Sigmoid colon (tissue), 6 donors: ENCODE measurements at regions not wholly inside any gene's neighbourhood (a gene's known extent, or its start where the extent isn't known, plus 50 kb on each side); places are given as distances from the start of the nearest gene placed in this dataset.
"Not testable (repeated sequence)": the region's sequence is repeated elsewhere in the genome, so short reads cannot be mapped to it uniquely, and the experiment has no call there.

ENCODE experiments used
- DNase-seq: peaks from one replicate; pipeline ENCODE4 v3.0.0-alpha.2; 2019
- H3K27ac ChIP-seq, 4 donors: fragments of 200-600 bp; sonication (generic); one replicate each; pipeline ENCODE4 v1.5.1; 2016 to 2019; ENCODE audit warnings: mild to moderate bottlenecking in 1 of 4
- H3K27me3 ChIP-seq, 3 donors: fragments of 200-600 bp; sonication (generic); one replicate each; pipeline ENCODE4 v1.5.1; 2019; ENCODE audit warnings: mild to moderate bottlenecking in 1 of 3
- H3K36me3 ChIP-seq, 4 donors: fragments of 200-600 bp; sonication (generic); one replicate each; pipeline ENCODE4 v1.5.1; 2016 to 2019
- H3K4me1 ChIP-seq, 4 donors: fragments of 200-600 bp; sonication (generic); one replicate each; pipeline ENCODE4 v1.5.1; 2017 to 2019
- H3K4me3 ChIP-seq, 4 donors: fragments of 200-600 bp; sonication (generic); one replicate each; pipeline ENCODE4 v1.5.1; 2017 to 2019; ENCODE audit warnings: mild to moderate bottlenecking in 2 of 4, moderate library complexity in 1 of 4
- H3K9me3 ChIP-seq, 4 donors: fragments of 200-600 bp in 3 of 4; sonication (generic) in 3 of 4; one replicate each; pipeline versions ENCODE4 v1.5.1 to v1.6.1; 2013 to 2019
- EP300 ChIP-seq, 4 donors: sonication (generic); formaldehyde crosslinking; IDR thresholded peaks; one replicate each; pipeline ENCODE4 v1.6.1; 2017; ENCODE audit warnings: antibody characterized with exemption in 4 of 4
- POLR2A ChIP-seq, 2 donors: fragments of 450-650 bp; IDR thresholded peaks; one replicate each; pipeline ENCODE4 v1.6.1; 2016; ENCODE audit warnings: antibody characterized with exemption in 2 of 2, mild to moderate bottlenecking in 2 of 2, moderate library complexity in 2 of 2
- POLR2AphosphoS5 ChIP-seq, 4 donors: sonication (generic); formaldehyde crosslinking; IDR thresholded peaks; one replicate each; pipeline ENCODE4 v1.6.1; 2017; ENCODE audit warnings: antibody characterized with exemption in 4 of 4
- WGBS, 2 donors: extraction: QIAGEN DNeasy Blood & Tissue Kit; methylation state at CpG; one replicate each; pipeline ENCODE4 v1.1.7; 2013; 5-methylcytosine and 5-hydroxymethylcytosine counted together
- intact Hi-C: fragments of 100-400 bp; cut with DNase I; formaldehyde crosslinking; loops from one replicate; pipeline ENCODE4 v1.15.1; 2023
- TF ChIP-seq, protein P1 (sequence below), 4 experiments: fragments of 450-650 bp in 3 of 4; fragments of 200-600 bp in 1 of 4; IDR thresholded peaks; one replicate each; pipeline ENCODE4 v1.5.1; 2016 to 2019; ENCODE audit warnings: antibody characterized with exemption in 4 of 4, mild to moderate bottlenecking in 3 of 4, moderate library complexity in 2 of 4
- donor health status: healthy with polysubstance abuse.
- donor health status: healthy.

DNA sequence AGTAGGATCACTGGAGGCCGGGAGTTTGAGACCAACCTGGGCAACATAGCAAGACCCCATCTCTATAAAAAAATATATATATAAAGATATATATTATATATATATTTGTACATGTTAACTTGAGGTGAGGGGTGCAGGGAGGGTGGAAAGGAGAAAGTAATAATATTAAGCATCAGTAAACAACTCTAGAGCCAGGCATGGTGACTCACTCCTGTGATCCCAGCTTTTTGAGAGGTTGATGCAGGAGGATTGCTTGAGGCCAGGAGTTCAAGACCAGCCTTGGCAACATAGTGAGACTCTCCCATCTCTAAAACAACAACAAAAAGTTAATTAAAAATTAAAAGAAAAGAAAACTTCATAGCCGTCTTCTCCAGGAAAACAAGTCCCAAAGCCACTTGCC, 61.7 kb upstream of the SMURF2 start:
- TF ChIP-seq EP300 (IDR thresholded peaks at IDR 0.05) (no peak), POLR2A (IDR thresholded peaks at IDR 0.05) (no peak), POLR2AphosphoS5 (IDR thresholded peaks at IDR 0.05) (no peak)
- TF ChIP-seq, protein P1, sequence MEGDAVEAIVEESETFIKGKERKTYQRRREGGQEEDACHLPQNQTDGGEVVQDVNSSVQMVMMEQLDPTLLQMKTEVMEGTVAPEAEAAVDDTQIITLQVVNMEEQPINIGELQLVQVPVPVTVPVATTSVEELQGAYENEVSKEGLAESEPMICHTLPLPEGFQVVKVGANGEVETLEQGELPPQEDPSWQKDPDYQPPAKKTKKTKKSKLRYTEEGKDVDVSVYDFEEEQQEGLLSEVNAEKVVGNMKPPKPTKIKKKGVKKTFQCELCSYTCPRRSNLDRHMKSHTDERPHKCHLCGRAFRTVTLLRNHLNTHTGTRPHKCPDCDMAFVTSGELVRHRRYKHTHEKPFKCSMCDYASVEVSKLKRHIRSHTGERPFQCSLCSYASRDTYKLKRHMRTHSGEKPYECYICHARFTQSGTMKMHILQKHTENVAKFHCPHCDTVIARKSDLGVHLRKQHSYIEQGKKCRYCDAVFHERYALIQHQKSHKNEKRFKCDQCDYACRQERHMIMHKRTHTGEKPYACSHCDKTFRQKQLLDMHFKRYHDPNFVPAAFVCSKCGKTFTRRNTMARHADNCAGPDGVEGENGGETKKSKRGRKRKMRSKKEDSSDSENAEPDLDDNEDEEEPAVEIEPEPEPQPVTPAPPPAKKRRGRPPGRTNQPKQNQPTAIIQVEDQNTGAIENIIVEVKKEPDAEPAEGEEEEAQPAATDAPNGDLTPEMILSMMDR (IDR thresholded peaks at IDR 0.05) = no peak
- no peaks in the 10 kb centered on the region for H3K36me3 ChIP-seq
- DNase-seq = peak; percentile 24
- no peaks in the 10 kb centered on the region for H3K27me3 ChIP-seq
- H3K27ac ChIP-seq = peak overlapping the region in 3 of 4 donors; percentile 45 to 65 (median 52)
- WGBS, 2 donors = 82 to 90% methylated on average over 2 of the region's 2 CpGs
- H3K4me1 ChIP-seq = peaks cover 0 to 6% (median 0%) of the 10 kb centered on the region in 4 donors
- intact Hi-C loops = no loop called here
- H3K4me3 ChIP-seq = no peak overlapping the region
- H3K9me3 ChIP-seq = no peaks in the 10 kb centered on the region

DNA sequence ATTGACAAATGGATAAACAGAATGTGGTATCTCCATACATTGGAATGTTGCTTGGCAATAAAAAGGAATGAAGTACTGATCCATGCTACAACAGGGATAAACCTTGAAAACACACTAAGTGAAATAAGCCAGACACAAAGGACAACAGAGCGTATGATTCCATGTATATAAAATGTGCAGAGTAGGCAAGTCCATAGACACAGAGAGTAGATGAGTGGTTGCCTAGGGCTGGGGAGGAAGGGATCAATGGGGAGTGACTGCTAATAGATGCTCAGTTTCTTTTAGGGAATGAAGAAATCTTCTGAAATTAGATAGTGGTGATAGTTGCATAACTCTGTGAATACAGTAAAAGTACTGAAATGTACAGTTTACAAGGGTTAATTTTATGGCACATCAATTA, 59.4 kb upstream of the SMURF2 start:
- H3K9me3 ChIP-seq, H3K27ac ChIP-seq, H3K4me1 ChIP-seq, DNase-seq, H3K4me3 ChIP-seq, intact Hi-C loops, H3K36me3 ChIP-seq, H3K27me3 ChIP-seq: not testable (repeated sequence)
- 86 to 87% methylated on average over 1 of the region's 1 CpG for WGBS, 2 donors

DNA sequence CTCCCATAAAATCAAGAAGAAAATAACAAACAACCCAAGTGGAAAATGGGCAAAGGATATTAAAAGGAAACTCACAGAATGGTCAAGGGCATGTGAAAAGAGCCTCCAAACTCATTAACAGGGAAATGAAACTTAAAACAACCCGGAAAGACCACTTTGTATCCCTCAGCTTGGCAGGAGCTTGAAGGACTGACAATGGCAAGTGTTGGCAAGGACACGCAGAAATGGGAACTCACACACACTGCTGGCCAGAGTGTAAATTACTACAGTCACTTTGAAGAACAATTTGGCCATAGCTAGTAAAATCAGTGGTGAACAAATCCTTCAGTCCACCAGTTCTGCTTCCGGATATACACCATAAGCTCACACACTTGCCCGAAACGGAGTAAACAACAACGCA, 58.1 kb upstream of the SMURF2 start:
- intact Hi-C loops, H3K27me3 ChIP-seq, H3K9me3 ChIP-seq, H3K4me3 ChIP-seq, H3K36me3 ChIP-seq, DNase-seq, H3K4me1 ChIP-seq: not testable (repeated sequence)
- 77 to 78% methylated on average over 6 of the region's 6 CpGs for WGBS, 2 donors
- H3K27ac ChIP-seq = peak overlapping the region in 1 of 4 donors; percentile 6

DNA sequence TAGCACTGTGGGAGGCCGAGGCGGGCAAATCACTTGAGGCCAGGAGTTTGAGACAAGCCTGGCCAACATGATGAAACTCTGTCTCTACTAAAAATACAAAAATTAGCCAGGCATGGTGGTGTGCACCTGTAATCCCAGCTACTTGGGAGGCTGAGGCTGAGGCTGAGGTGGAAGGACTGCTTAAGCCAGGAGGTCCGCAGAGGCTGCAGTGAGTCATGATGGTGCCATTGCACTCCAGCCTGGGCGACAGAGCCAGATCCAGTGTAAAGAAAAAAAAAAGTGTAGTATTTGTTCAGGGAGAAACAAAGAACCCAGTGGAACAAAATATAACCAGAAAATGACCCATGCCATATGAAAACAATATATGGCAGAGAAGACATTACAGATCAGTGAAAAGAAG, 57.4 kb upstream of the SMURF2 start:
- intact Hi-C loops, H3K27ac ChIP-seq, H3K9me3 ChIP-seq, H3K36me3 ChIP-seq, DNase-seq, H3K4me3 ChIP-seq, H3K27me3 ChIP-seq, H3K4me1 ChIP-seq: not testable (repeated sequence)
- WGBS, 2 donors = 95% methylated on average over 4 of the region's 4 CpGs

DNA sequence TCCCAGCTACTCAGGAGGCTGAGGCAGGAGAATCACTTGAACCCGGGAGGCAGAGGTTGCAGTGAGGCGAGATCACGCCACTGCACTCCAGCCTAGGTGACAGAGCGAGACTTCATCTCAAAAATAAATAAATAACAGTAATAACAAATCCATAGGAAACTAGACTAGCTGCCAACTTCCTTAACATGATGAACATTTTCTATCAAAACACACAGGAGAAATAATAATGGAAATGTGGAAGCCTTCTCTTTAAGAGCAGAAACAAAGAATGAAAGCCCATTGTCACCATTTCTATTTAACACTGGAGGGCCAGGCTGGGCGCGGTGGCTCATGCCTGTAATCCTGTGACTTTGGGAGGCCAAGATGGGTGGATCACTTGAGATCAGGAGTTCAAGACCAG, 56.7 kb upstream of the SMURF2 start:
- H3K36me3 ChIP-seq, H3K4me1 ChIP-seq, DNase-seq, H3K27me3 ChIP-seq, intact Hi-C loops, H3K27ac ChIP-seq, H3K9me3 ChIP-seq, H3K4me3 ChIP-seq: not testable (repeated sequence)
- 96% methylated on average over 6 of the region's 6 CpGs for WGBS, 2 donors

DNA sequence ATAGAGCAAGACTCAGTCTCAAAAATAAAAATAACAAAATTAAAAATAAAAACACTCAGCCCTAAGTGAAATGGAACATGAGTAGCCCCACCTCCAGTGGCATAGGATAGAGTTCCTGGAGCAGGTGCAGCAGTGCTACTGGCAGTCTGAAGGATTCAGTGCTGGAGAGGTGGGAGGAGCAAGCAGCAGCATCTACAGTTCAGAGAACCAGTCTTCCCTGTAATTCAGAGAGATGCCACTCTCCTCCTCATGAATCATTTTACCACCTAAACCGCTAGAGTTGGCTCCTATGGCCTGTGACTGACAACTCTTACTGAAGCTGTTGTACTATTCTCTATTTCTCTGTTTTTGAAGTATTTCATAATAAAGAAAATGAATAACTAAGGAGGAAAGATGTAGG, 56.0 kb upstream of the SMURF2 start:
- no peaks in the 10 kb centered on the region for H3K27me3 ChIP-seq
- TF ChIP-seq POLR2A (IDR thresholded peaks at IDR 0.05) = no peak
- TF ChIP-seq, protein P1 (IDR thresholded peaks at IDR 0.05) = no peak
- no peak for TF ChIP-seq POLR2AphosphoS5 (IDR thresholded peaks at IDR 0.05)
- TF ChIP-seq EP300 (IDR thresholded peaks at IDR 0.05) = no peak
- no peak for DNase-seq
- no peaks in the 10 kb centered on the region for H3K4me1 ChIP-seq
- no peaks in the 10 kb centered on the region for H3K36me3 ChIP-seq
- H3K4me3 ChIP-seq = no peak overlapping the region
- H3K9me3 ChIP-seq = no peaks in the 10 kb centered on the region
- intact Hi-C loops = no loop called here
- WGBS, 2 donors = 37 to 68% methylated on average over 1 of the region's 1 CpG
- no peak overlapping the region for H3K27ac ChIP-seq

DNA sequence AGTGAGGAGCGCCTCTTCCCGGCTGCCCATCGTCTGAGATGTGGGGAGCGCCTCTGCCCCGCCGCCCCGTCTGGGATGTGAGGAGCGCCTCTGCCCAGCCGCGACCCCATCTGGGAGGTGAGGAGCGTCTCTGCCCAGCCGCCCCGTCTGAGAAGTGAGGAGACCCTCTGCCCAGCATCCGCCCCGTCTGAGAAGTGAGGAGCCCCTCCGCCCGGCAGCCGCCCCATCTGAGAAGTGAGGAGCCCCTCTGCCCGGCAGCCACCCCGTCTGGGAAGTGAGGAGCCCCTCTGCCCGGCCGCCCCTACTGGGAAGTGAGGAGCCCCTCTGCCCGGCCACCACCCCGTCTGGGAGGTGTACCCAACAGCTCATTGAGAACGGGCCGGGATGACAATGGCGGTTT, 54.4 kb upstream of the SMURF2 start:
- H3K9me3 ChIP-seq, H3K4me3 ChIP-seq, DNase-seq, H3K4me1 ChIP-seq, H3K27ac ChIP-seq, H3K27me3 ChIP-seq, H3K36me3 ChIP-seq, intact Hi-C loops: not testable (repeated sequence)
- 97 to 98% methylated on average over 24 of the region's 27 CpGs for WGBS, 2 donors

DNA sequence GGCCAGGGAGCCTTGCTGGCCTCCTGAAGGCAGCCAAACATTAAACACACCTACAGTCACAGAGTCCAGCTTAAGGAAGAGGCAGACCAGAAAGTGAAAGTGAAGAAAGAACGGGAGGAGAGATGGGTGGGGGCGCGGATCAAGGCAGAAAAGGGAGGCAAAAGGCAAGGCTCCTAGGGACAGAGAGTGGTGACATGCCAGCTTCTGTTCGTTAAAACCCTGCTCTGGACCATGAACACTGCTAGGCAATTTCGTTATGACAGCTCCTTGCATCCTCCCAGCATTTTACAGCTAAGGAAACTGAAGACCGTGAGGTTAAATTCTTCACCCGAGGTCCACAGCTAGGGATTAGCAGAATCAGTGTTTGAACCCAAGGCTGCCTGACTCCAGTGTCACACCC, 51.7 kb upstream of the SMURF2 start:
- H3K27me3 ChIP-seq, DNase-seq, intact Hi-C loops, H3K9me3 ChIP-seq, H3K4me1 ChIP-seq, H3K36me3 ChIP-seq: not testable (repeated sequence)
- Histone ChIP-seq H3K4me3 (peak overlapping the region in 3 of 4 donors; percentile 25 to 43 (median 36)), H3K27ac (peak overlapping the region in 1 of 4 donors; percentile 29)
- WGBS, 2 donors = 2 to 20% methylated on average over 7 of the region's 7 CpGs

DNA sequence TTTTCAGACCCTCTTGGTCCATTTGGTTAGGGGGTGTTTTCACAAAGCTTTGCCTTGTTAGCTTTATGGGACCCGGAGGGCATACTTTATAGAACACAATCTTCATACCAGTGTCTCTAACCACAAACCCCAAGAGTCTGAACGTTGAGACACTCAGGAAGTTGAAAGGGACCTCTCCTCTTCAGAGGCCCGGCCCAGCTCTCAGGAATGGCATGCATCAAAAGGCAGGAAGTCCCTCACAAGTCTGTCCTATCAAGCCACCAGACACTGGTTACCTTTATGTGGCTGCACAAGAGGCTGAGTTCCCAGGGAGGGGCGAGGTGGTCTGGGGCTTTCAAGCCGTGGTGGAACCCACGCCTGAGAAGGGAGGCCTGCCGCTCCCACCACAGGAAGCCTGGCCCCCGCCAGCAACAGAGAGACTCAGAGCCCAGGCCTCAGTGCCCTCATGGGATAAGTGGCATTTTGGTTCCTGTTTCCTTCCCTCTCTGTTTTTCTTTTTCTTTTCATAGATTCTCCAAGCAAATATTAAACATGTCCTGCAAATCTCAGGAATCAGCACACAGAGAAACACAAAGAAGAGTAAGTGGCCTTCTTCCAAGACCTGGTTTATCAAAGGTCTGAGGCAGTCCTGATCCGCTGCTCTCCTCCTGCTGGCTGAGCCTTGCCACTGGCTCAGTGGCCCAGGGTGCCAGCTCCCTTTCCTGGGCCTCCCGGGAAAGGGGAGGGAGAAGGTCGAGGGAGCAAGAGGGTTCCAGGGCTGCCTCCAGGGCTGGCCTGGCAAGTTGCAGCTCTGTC, 50.6 kb upstream of the SMURF2 start:
- H3K4me1 ChIP-seq, H3K4me3 ChIP-seq, H3K36me3 ChIP-seq, intact Hi-C loops, DNase-seq, H3K9me3 ChIP-seq, H3K27ac ChIP-seq, H3K27me3 ChIP-seq: not testable (repeated sequence)
- 46 to 67% methylated on average over 10 of the region's 11 CpGs for WGBS, 2 donors
